Gastroesophageal sphincter (tissue), 4 donors: ENCODE measurements at regions not wholly inside any gene's neighbourhood (a gene's known extent, or its start where the extent isn't known, plus 50 kb on each side); places are given as distances from the start of the nearest gene placed in this dataset.

ENCODE experiments used
- ATAC-seq: fragments of 150-250 bp; one replicate; pipeline ENCODE4 v1.9.1; 2016; ENCODE audit warnings: mild to moderate bottlenecking, moderate library complexity
- H3K27ac ChIP-seq, 4 donors: fragments of 200-600 bp; sonication (generic) in 3 of 4; 1 replicate in 3 of 4; 2 replicates in 1 of 4; pipeline ENCODE4 v1.5.1; 2016 to 2019
- H3K27me3 ChIP-seq: fragments of 200-600 bp; sonication (generic); one replicate; pipeline ENCODE4 v1.5.1; 2019
- H3K36me3 ChIP-seq, 2 donors: fragments of 200-600 bp; sonication (generic); one replicate each; pipeline ENCODE4 v1.5.1; 2019; ENCODE audit warnings: control low read depth in 1 of 2
- H3K4me1 ChIP-seq, 3 donors: fragments of 200-600 bp; sonication (generic); 1 replicate in 2 of 3; 2 replicates in 1 of 3; pipeline ENCODE4 v1.5.1; 2016 to 2019; ENCODE audit warnings: control low read depth in 2 of 3
- H3K4me3 ChIP-seq, 2 donors: fragments of 200-600 bp; sonication (generic); one replicate each; pipeline ENCODE4 v1.5.1; 2019; ENCODE audit warnings: mild to moderate bottlenecking in 1 of 2, moderate library complexity in 1 of 2
- H3K9me3 ChIP-seq, 3 donors: fragments of 200-600 bp; sonication (generic); one replicate each; pipeline ENCODE4 v1.5.1; 2017 to 2019; ENCODE audit warnings: control low read depth in 2 of 3
- CTCF ChIP-seq, 4 experiments: fragments of 200-600 bp in 2 of 4; fragments of 450-650 bp in 2 of 4; sonication (generic) in 1 of 4; IDR thresholded peaks; one replicate each; pipeline ENCODE4 v1.5.1; 2017 to 2019; ENCODE audit warnings: antibody characterized with exemption in 4 of 4, mild to moderate bottlenecking in 2 of 4, moderate library complexity in 2 of 4
- EP300 ChIP-seq: sonication (generic); formaldehyde crosslinking; IDR thresholded peaks from one replicate; pipeline ENCODE4 v1.6.1; 2017; ENCODE audit warnings: antibody characterized with exemption, mild to moderate bottlenecking
- POLR2A ChIP-seq, 2 donors: fragments of 450-650 bp; IDR thresholded peaks; one replicate each; pipeline ENCODE4 v1.6.1; 2017; ENCODE audit warnings: antibody characterized with exemption in 2 of 2, mild to moderate bottlenecking in 2 of 2, moderate library complexity in 1 of 2
- POLR2AphosphoS5 ChIP-seq: sonication (generic); formaldehyde crosslinking; IDR thresholded peaks from one replicate; pipeline ENCODE4 v1.6.1; 2017; ENCODE audit warnings: antibody characterized with exemption
- WGBS, 2 donors: methylation state at CpG; one replicate each; pipeline ENCODE4 v1.1.5; 2018; ENCODE audit warnings: low coverage in 1 of 2; 5-methylcytosine and 5-hydroxymethylcytosine counted together

- Histone ChIP-seq H3K9me3 (no peaks in the 10 kb centered on the region), H3K27me3 (no peaks in the 10 kb centered on the region), H3K36me3 (no peaks in the 10 kb centered on the region), H3K27ac (no peak overlapping the region), H3K4me3 (no peak overlapping the region), H3K4me1 (peaks cover 0 to 42% (median 24%) of the 10 kb centered on the region in 3 donors)
- 89% methylated on average over 3 of the region's 5 CpGs; no CpG with 5 or more reads in 1 of the 2 donors for WGBS, 2 donors
- TF ChIP-seq POLR2AphosphoS5 = no peak
- TF ChIP-seq POLR2A (IDR thresholded peaks at IDR 0.05) = no peak
- TF ChIP-seq CTCF (IDR thresholded peaks at IDR 0.05) = no peak
- TF ChIP-seq EP300 = no peak
- no peak for ATAC-seq
Measured at GRCh38 chr10:78800006-78800405, 268.8 kb upstream of the ZMIZ1 start.

- no peak for ATAC-seq
- H3K27ac ChIP-seq = no peak overlapping the region
- 93 to 100% methylated on average over 4 to 5 of the region's 10 CpGs for WGBS, 2 donors
Measured at GRCh38 chr10:78800535-78801320, 268.0 kb upstream of the ZMIZ1 start.

DNA sequence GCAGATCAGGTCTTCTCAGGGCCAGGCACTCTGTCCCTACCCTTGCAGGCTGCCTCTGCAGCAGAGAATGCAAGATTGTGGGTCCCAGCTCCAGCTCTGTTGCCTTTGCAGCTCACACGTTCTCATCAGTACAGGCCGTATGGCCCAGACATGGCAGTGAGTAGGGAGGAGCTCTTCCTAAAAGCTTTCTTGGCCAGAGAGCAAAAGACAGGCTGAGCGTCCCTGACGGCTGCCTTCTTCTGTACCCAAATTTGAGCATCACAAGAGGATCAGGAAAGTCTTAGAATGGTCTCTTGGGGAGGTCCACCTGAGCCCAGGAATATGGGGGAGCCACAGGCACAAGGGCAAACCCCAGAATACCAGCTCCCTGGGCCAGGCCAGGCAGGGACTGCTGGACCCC lies 266.3 kb upstream of the ZMIZ1 start:
- peaks cover 0 to 63% (median 41%) of the 10 kb centered on the region in 3 donors for H3K4me1 ChIP-seq
- H3K4me3 ChIP-seq = no peak overlapping the region
- no peaks in the 10 kb centered on the region for H3K36me3 ChIP-seq
- H3K27ac ChIP-seq = peak overlapping the region; percentile 15 to 83 (median 81)
- ATAC-seq = peak; percentile 22
- no peaks in the 10 kb centered on the region for H3K9me3 ChIP-seq
- TF ChIP-seq POLR2AphosphoS5 = no peak
- no peak for TF ChIP-seq POLR2A (IDR thresholded peaks at IDR 0.05)
- no peak for TF ChIP-seq CTCF (IDR thresholded peaks at IDR 0.05)
- no peak for TF ChIP-seq EP300
- 0 to 40% methylated on average over 1 to 3 of the region's 4 CpGs for WGBS, 2 donors
- no peaks in the 10 kb centered on the region for H3K27me3 ChIP-seq

More at GRCh38 chr10:78800535-78801320, 268.0 kb upstream of the ZMIZ1 start:
- no peaks in the 10 kb centered on the region for H3K9me3 ChIP-seq
- no peaks in the 10 kb centered on the region for H3K36me3 ChIP-seq
- peaks cover 0 to 46% (median 27%) of the 10 kb centered on the region in 3 donors for H3K4me1 ChIP-seq
- no peaks in the 10 kb centered on the region for H3K27me3 ChIP-seq
- TF ChIP-seq POLR2A (IDR thresholded peaks at IDR 0.05) (no peak), POLR2AphosphoS5 (no peak), EP300 (no peak), CTCF (IDR thresholded peaks at IDR 0.05) (no peak)
- H3K4me3 ChIP-seq = no peak overlapping the region

DNA sequence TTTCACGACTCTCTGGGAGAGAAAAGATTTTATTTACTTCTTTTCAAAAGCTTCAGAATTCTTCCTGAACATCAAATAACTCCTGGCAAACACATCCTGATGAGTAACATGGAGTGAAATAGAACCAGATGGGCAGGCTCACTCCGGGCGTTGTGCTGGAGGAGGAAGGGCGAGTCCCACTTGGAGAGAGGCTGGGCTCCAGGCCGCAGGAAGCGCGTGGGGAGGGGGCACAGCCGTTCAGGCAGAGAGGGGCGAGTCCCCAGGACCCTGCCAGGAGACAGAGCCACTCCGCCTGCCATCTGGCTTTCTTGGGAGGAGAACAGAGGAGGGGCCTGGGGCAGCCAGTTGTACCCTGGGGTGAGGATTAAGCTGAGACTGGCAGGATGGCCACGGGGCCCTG lies 265.9 kb upstream of the ZMIZ1 start:
- Histone ChIP-seq H3K27ac (peak overlapping the region; percentile 15 to 83 (median 81)), H3K4me1 (peaks cover 0 to 68% (median 41%) of the 10 kb centered on the region in 3 donors), H3K27me3 (no peaks in the 10 kb centered on the region), H3K4me3 (no peak overlapping the region), H3K36me3 (no peaks in the 10 kb centered on the region), H3K9me3 (no peaks in the 10 kb centered on the region)
- no peak for TF ChIP-seq CTCF (IDR thresholded peaks at IDR 0.05)
- no peak for TF ChIP-seq POLR2AphosphoS5
- TF ChIP-seq POLR2A (IDR thresholded peaks at IDR 0.05) = no peak
- no peak for TF ChIP-seq EP300
- ATAC-seq = peak; percentile 55
- WGBS, 2 donors = 0 to 19% methylated on average over 3 to 6 of the region's 11 CpGs

DNA sequence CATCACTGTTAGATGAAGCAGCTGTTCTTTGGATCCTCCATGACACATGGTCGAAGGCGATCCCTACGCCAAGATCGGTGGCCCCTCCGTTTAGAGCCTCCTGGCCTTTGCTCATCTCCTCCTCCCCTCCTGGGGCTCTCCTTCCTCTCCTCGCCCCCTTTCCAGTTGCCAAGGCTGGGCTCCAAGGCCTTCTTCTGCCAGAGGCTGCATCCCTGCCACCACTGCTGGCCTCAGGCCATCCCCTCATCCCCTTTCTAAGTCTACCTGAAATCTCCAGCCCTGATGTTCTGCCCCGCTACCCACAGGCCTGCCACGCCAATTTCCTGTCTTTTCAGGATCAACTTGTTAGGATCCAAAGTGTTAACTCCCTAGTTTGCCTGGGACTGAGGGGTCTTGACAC lies 265.1 kb upstream of the ZMIZ1 start:
- no peak for ATAC-seq
- no peak for TF ChIP-seq CTCF (IDR thresholded peaks at IDR 0.05)
- TF ChIP-seq POLR2AphosphoS5 = no peak
- TF ChIP-seq EP300 = no peak
- TF ChIP-seq POLR2A (IDR thresholded peaks at IDR 0.05) = no peak
- Histone ChIP-seq H3K4me3 (no peak overlapping the region), H3K27me3 (no peaks in the 10 kb centered on the region), H3K4me1 (peaks cover 0 to 70% (median 41%) of the 10 kb centered on the region in 3 donors), H3K9me3 (no peaks in the 10 kb centered on the region), H3K36me3 (no peaks in the 10 kb centered on the region), H3K27ac (peak overlapping the region in 3 of 4 donors; percentile 81 to 83 (median 81))
- 92 to 100% methylated on average over 3 to 6 of the region's 8 CpGs for WGBS, 2 donors
